Duodenal mucosa (tissue), 2 donors: ENCODE measurements at regions not wholly inside any gene's neighbourhood (a gene's known extent, or its start where the extent isn't known, plus 50 kb on each side); places are given as distances from the start of the nearest gene placed in this dataset.

Experiments
- H3K27ac ChIP-seq: one replicate; pipeline ENCODE4 v1.7.0; 2013; ENCODE audit warnings: low read depth, low read length
- H3K27me3 ChIP-seq, 2 donors: one replicate each; pipeline ENCODE4 v1.7.0; 2013; ENCODE audit warnings: low read length in 2 of 2, control low read depth in 1 of 2; ENCODE audit not compliant: insufficient read depth in 2 of 2, control insufficient read depth in 1 of 2
- H3K36me3 ChIP-seq, 2 donors: one replicate each; pipeline ENCODE4 v1.7.0; 2013; ENCODE audit warnings: low read length in 2 of 2, control low read depth in 1 of 2; ENCODE audit not compliant: insufficient read depth in 2 of 2, control insufficient read depth in 1 of 2
- H3K4me1 ChIP-seq, 2 donors: one replicate each; pipeline ENCODE4 v1.7.0; 2013; ENCODE audit warnings: low read length in 2 of 2, control low read depth in 1 of 2; ENCODE audit not compliant: insufficient read depth in 2 of 2, control insufficient read depth in 1 of 2
- H3K4me3 ChIP-seq, 2 donors: one replicate each; pipeline ENCODE4 v1.7.0; 2013; ENCODE audit warnings: low read length in 2 of 2, low read depth in 1 of 2
- H3K9ac ChIP-seq, 2 donors: one replicate each; pipeline ENCODE4 v1.7.0; 2013; ENCODE audit warnings: low read length in 2 of 2, low read depth in 1 of 2
- H3K9me3 ChIP-seq, 2 donors: one replicate each; pipeline ENCODE4 v1.7.0; 2013; ENCODE audit warnings: low read length in 2 of 2, control low read depth in 1 of 2; ENCODE audit not compliant: control insufficient read depth in 1 of 2

- Histone ChIP-seq H3K27ac (no peak overlapping the region), H3K4me3 (no peak overlapping the region), H3K9me3 (peaks cover 0 to 4% of the 10 kb centered on the region in 2 donors), H3K27me3 (no peaks in the 10 kb centered on the region), H3K9ac (no peak overlapping the region), H3K36me3 (no peaks in the 10 kb centered on the region), H3K4me1 (no peaks in the 10 kb centered on the region)
Observed at GRCh38 chr5:4847766-4848165, 292.4 kb upstream of the ADAMTS16 start.

GRCh38 chr5:4855036-4855435 is 285.1 kb upstream of the ADAMTS16 start:
- Histone ChIP-seq H3K9ac (no peak overlapping the region), H3K4me1 (no peaks in the 10 kb centered on the region), H3K4me3 (no peak overlapping the region), H3K27me3 (no peaks in the 10 kb centered on the region), H3K36me3 (no peaks in the 10 kb centered on the region), H3K27ac (no peak overlapping the region), H3K9me3 (peaks cover 0 to 4% of the 10 kb centered on the region in 2 donors)

GRCh38 chr5:4855880-4856279 is 284.2 kb upstream of the ADAMTS16 start:
- Histone ChIP-seq H3K9ac (no peak overlapping the region), H3K9me3 (peaks cover 0 to 2% of the 10 kb centered on the region in 2 donors), H3K4me3 (no peak overlapping the region), H3K36me3 (no peaks in the 10 kb centered on the region), H3K4me1 (no peaks in the 10 kb centered on the region), H3K27me3 (no peaks in the 10 kb centered on the region), H3K27ac (no peak overlapping the region)

- H3K4me3 ChIP-seq = no peak overlapping the region
- no peak overlapping the region for H3K27ac ChIP-seq
- H3K36me3 ChIP-seq = no peaks in the 10 kb centered on the region
- H3K27me3 ChIP-seq = no peaks in the 10 kb centered on the region
- H3K9me3 ChIP-seq = no peaks in the 10 kb centered on the region
- no peaks in the 10 kb centered on the region for H3K4me1 ChIP-seq
- H3K9ac ChIP-seq = no peak overlapping the region
Observed at GRCh38 chr5:4857761-4858160, 282.4 kb upstream of the ADAMTS16 start.

GRCh38 chr5:4859500-4860235 is 280.5 kb upstream of the ADAMTS16 start:
- H3K27ac ChIP-seq = no peak overlapping the region
- H3K4me1 ChIP-seq = no peaks in the 10 kb centered on the region

GRCh38 chr5:4860631-4861030 is 279.5 kb upstream of the ADAMTS16 start:
- Histone ChIP-seq H3K36me3 (no peaks in the 10 kb centered on the region), H3K4me3 (no peak overlapping the region), H3K27ac (no peak overlapping the region), H3K27me3 (no peaks in the 10 kb centered on the region), H3K4me1 (no peaks in the 10 kb centered on the region), H3K9ac (no peak overlapping the region), H3K9me3 (no peaks in the 10 kb centered on the region)

More at GRCh38 chr5:4859500-4860235, 280.5 kb upstream of the ADAMTS16 start:
- no peaks in the 10 kb centered on the region for H3K36me3 ChIP-seq
- H3K9ac ChIP-seq = no peak overlapping the region
- no peaks in the 10 kb centered on the region for H3K27me3 ChIP-seq
- H3K9me3 ChIP-seq = no peaks in the 10 kb centered on the region
- H3K4me3 ChIP-seq = no peak overlapping the region

GRCh38 chr5:4862500-4862899 is 277.6 kb upstream of the ADAMTS16 start:
- no peak overlapping the region for H3K4me3 ChIP-seq
- H3K36me3 ChIP-seq = no peaks in the 10 kb centered on the region
- H3K4me1 ChIP-seq = no peaks in the 10 kb centered on the region
- no peaks in the 10 kb centered on the region for H3K9me3 ChIP-seq
- H3K27me3 ChIP-seq = no peaks in the 10 kb centered on the region
- no peak overlapping the region for H3K9ac ChIP-seq
- H3K27ac ChIP-seq = no peak overlapping the region

- Histone ChIP-seq H3K4me3 (no peak overlapping the region), H3K27me3 (no peaks in the 10 kb centered on the region), H3K9ac (no peak overlapping the region), H3K27ac (no peak overlapping the region), H3K36me3 (no peaks in the 10 kb centered on the region), H3K9me3 (no peaks in the 10 kb centered on the region), H3K4me1 (no peaks in the 10 kb centered on the region)
Observed at GRCh38 chr5:4866131-4866659, 273.9 kb upstream of the ADAMTS16 start.

- no peak overlapping the region for H3K4me3 ChIP-seq
- H3K27ac ChIP-seq = no peak overlapping the region
- no peaks in the 10 kb centered on the region for H3K9me3 ChIP-seq
- no peaks in the 10 kb centered on the region for H3K27me3 ChIP-seq
- no peak overlapping the region for H3K9ac ChIP-seq
- no peaks in the 10 kb centered on the region for H3K4me1 ChIP-seq
- no peaks in the 10 kb centered on the region for H3K36me3 ChIP-seq
Observed at GRCh38 chr5:4866817-4867216, 273.3 kb upstream of the ADAMTS16 start.

GRCh38 chr5:4868140-4868735 is 271.9 kb upstream of the ADAMTS16 start:
- Histone ChIP-seq H3K4me1 (no peaks in the 10 kb centered on the region), H3K9ac (no peak overlapping the region), H3K4me3 (no peak overlapping the region), H3K36me3 (no peaks in the 10 kb centered on the region), H3K27ac (no peak overlapping the region), H3K9me3 (no peaks in the 10 kb centered on the region), H3K27me3 (no peaks in the 10 kb centered on the region)
